ENCODE measurements at regions not wholly inside any gene's neighbourhood (a gene's known extent, or its start where the extent isn't known, plus 50 kb on each side); places are given as distances from the start of the nearest gene placed in this dataset.

DNA sequence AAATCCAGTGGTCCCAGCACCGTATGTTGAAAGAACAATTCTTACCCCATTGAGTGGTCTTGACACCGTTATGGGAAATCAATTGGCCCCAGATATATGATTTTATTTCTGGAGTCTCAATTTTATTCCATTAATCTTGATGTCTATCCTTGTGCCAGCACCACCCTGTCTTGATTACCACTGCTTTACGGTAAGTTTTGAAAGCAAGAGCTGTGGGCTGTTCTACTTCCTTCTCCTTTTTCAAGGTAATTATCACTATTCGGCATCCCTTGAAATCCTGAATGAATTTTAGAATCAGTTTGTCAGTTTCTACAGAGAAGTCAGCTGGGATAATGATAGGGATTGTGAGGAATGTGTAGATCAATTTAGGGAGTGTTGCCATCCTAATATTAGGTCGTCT, 160.8 kb upstream of the SFSWAP start:
- no peak for TF ChIP-seq GATA2 (IDR thresholded peaks at IDR 0.05; ENCODE audit: low read depth, low read length)
- TF ChIP-seq GATA3 (IDR thresholded peaks at IDR 0.05; ENCODE audit: low read depth, low read length) = no peak
